Mammary epithelial cell (primary cell): ENCODE measurements at regions not wholly inside any gene's neighbourhood (a gene's known extent, or its start where the extent isn't known, plus 50 kb on each side); places are given as distances from the start of the nearest gene placed in this dataset.

Experiments used
- EZH2 ChIP-seq: IDR thresholded peaks from 2 replicates; pipeline ENCODE4 v1.6.1; 2012; ENCODE audit warnings: low read length, inconsistent platforms, borderline replicate concordance
- TF ChIP-seq, protein P1 (sequence below), 2 donors: IDR thresholded peaks in 1 of 2; conservative IDR thresholded peaks in 1 of 2; 2 replicates each; pipeline ENCODE4 v1.5.1; 2011 to 2012; ENCODE audit warnings: inconsistent platforms in 2 of 2, low read length in 2 of 2, mild to moderate bottlenecking in 2 of 2, control low read depth in 1 of 2, low read depth in 1 of 2; ENCODE audit not compliant: insufficient read depth in 1 of 2; ENCODE audit errors: extremely low read depth in 1 of 2

DNA sequence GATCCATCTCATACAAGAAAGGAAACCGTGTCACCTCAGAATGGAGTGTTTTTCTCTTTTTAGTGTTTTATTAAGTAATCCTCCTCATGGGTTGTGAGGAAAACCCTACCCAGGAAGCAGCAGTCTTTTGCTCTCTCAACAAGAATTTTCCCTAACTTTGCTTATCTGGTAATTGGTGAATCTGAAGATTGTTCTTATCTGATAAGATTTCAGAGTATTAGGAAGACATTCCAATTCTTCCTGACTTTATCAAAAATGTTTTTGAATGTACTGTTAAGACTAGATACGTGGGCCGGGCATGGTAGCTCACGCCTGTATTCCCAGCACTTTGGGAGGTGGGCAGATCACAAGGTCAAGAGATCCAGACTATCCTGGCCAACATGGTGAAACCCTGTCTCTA, 86.0 kb downstream of the PHLDA1 start:
- TF ChIP-seq EZH2 = no peak
- TF ChIP-seq, protein P1, sequence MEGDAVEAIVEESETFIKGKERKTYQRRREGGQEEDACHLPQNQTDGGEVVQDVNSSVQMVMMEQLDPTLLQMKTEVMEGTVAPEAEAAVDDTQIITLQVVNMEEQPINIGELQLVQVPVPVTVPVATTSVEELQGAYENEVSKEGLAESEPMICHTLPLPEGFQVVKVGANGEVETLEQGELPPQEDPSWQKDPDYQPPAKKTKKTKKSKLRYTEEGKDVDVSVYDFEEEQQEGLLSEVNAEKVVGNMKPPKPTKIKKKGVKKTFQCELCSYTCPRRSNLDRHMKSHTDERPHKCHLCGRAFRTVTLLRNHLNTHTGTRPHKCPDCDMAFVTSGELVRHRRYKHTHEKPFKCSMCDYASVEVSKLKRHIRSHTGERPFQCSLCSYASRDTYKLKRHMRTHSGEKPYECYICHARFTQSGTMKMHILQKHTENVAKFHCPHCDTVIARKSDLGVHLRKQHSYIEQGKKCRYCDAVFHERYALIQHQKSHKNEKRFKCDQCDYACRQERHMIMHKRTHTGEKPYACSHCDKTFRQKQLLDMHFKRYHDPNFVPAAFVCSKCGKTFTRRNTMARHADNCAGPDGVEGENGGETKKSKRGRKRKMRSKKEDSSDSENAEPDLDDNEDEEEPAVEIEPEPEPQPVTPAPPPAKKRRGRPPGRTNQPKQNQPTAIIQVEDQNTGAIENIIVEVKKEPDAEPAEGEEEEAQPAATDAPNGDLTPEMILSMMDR (conservative IDR thresholded peaks at IDR 0.05 in 1 of 2, IDR thresholded peaks at IDR 0.05 in 1 of 2; ENCODE audit: extremely low read depth in 1 of 2, insufficient read depth in 1 of 2, low read depth in 1 of 2, low read length in 2 of 2) = no peak
